ENCODE measurements at regions not wholly inside any gene's neighbourhood (a gene's known extent, or its start where the extent isn't known, plus 50 kb on each side); places are given as distances from the start of the nearest gene placed in this dataset.
"Not testable (repeated sequence)": the region's sequence is repeated elsewhere in the genome, so short reads cannot be mapped to it uniquely, and the experiment has no call there.

GRCh38 chr2:123747326-123747725, 277.8 kb upstream of the CNTNAP5 start:
- peaks cover 2 to 3% (median 3%) of the 10 kb centered on the region in 3 donors for H3K9me3 Mint-ChIP-seq
- H3K4me3 Mint-ChIP-seq, result no peak overlapping the region
- H3K27me3 Mint-ChIP-seq, result no peaks in the 10 kb centered on the region

GRCh38 chr2:123762221-123762620, 262.9 kb upstream of the CNTNAP5 start:
- no peak overlapping the region for H3K27ac Mint-ChIP-seq
- no peaks in the 10 kb centered on the region for H3K36me3 Mint-ChIP-seq

More at GRCh38 chr2:123747326-123747725, 277.8 kb upstream of the CNTNAP5 start:
- Mint-ChIP-seq H3K27ac (no peak overlapping the region), H3K36me3 (no peaks in the 10 kb centered on the region), H3K4me1 (no peaks in the 10 kb centered on the region)

GRCh38 chr2:123768233-123768632, 256.9 kb upstream of the CNTNAP5 start:
- peaks cover 0 to 1% (median 0%) of the 10 kb centered on the region in 3 donors for H3K4me1 Mint-ChIP-seq
- peaks cover 0 to 15% (median 2%) of the 10 kb centered on the region in 3 donors for H3K9me3 Mint-ChIP-seq
- no peaks in the 10 kb centered on the region for H3K36me3 Mint-ChIP-seq

More at GRCh38 chr2:123762221-123762620, 262.9 kb upstream of the CNTNAP5 start:
- peaks cover 4 to 23% (median 6%) of the 10 kb centered on the region in 3 donors for H3K9me3 Mint-ChIP-seq
- no peaks in the 10 kb centered on the region for H3K4me1 Mint-ChIP-seq
- H3K27me3 Mint-ChIP-seq, result no peaks in the 10 kb centered on the region
- H3K4me3 Mint-ChIP-seq, result no peak overlapping the region

DNA sequence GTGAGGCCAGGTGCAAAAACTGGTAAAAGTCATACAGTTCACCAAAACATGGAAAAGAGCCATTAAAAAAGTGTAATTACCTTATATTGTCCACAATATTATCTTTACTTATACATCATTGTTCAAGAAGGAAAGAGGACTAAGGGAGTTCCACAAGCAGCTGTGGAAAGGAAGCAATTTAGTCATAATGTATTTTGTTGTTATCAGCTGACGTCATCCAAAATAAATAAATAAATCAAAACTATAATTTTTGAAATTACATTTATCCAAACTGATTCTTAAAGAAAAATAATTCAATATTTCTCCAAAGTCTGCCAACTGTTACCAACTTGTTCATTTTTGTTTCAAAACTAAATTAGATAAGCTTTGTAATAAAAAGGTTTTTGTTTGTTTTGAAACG, 256.1 kb upstream of the CNTNAP5 start:
- H3K4me1 Mint-ChIP-seq, result peaks cover 0 to 1% (median 0%) of the 10 kb centered on the region in 3 donors
- H3K36me3 Mint-ChIP-seq, result no peaks in the 10 kb centered on the region
- H3K4me3 Mint-ChIP-seq, result no peak overlapping the region
- peaks cover 0 to 14% (median 2%) of the 10 kb centered on the region in 3 donors for H3K9me3 Mint-ChIP-seq
- no peak overlapping the region for H3K27ac Mint-ChIP-seq
- no peaks in the 10 kb centered on the region for H3K27me3 Mint-ChIP-seq

More at GRCh38 chr2:123768233-123768632, 256.9 kb upstream of the CNTNAP5 start:
- H3K4me3 Mint-ChIP-seq, result no peak overlapping the region
- no peak overlapping the region for H3K27ac Mint-ChIP-seq
- no peaks in the 10 kb centered on the region for H3K27me3 Mint-ChIP-seq

- Mint-ChIP-seq H3K27ac (no peak overlapping the region), H3K4me3 (no peak overlapping the region), H3K27me3 (no peaks in the 10 kb centered on the region), H3K36me3 (no peaks in the 10 kb centered on the region), H3K4me1 (peaks cover 0 to 1% (median 0%) of the 10 kb centered on the region in 3 donors), H3K9me3 (peaks cover 0 to 4% (median 2%) of the 10 kb centered on the region in 3 donors)
These were observed 253.9 kb upstream of the CNTNAP5 start for GRCh38 chr2:123770996-123771720.

DNA sequence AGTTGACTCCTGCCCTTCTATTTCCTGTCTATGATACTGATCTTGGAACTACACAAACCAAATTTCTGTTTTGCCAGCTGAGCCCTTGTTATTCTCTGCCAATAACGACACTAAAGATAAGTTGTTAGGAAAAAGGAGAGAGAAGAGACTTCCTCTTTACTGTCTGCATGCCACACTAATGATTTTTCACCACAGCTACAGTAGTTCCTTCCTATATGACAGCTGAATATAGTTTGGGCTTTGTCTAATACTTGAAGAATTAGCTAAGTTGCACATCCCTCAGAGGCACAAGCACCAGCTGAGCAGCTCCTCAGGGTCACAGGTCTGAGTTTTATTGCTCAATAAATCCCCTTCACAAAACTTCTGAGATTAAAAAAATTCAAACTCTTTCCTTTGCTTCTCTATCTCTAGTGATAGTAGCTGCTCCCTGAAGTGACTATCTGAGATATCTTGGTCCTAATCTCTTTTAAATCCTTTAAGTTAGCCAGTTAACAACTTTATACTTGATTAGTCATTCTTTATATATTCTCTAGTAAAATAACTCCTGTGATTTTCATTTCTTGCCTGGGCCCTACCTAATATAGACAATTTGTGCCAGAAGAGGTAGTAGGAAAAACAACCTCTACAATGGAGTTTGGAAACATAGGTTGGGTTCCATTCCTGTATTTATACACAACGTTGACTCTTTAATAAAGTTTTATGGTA, 253.0 kb upstream of the CNTNAP5 start:
- Mint-ChIP-seq H3K4me1 (peaks cover 0 to 1% (median 0%) of the 10 kb centered on the region in 3 donors), H3K4me3 (no peak overlapping the region), H3K9me3 (peaks cover 0 to 4% (median 0%) of the 10 kb centered on the region in 3 donors), H3K27me3 (no peaks in the 10 kb centered on the region), H3K27ac (no peak overlapping the region), H3K36me3 (no peaks in the 10 kb centered on the region)

GRCh38 chr2:123777116-123777515, 248.0 kb upstream of the CNTNAP5 start:
- H3K4me1 Mint-ChIP-seq, result no peaks in the 10 kb centered on the region
- peaks cover 4 to 12% (median 7%) of the 10 kb centered on the region in 3 donors for H3K9me3 Mint-ChIP-seq
- no peak overlapping the region for H3K4me3 Mint-ChIP-seq
- no peaks in the 10 kb centered on the region for H3K27me3 Mint-ChIP-seq
- no peak overlapping the region for H3K27ac Mint-ChIP-seq
- no peaks in the 10 kb centered on the region for H3K36me3 Mint-ChIP-seq

- Mint-ChIP-seq H3K4me1 (no peaks in the 10 kb centered on the region), H3K9me3 (peaks cover 4 to 14% (median 7%) of the 10 kb centered on the region in 3 donors), H3K36me3 (no peaks in the 10 kb centered on the region), H3K27ac (no peak overlapping the region), H3K4me3 (no peak overlapping the region), H3K27me3 (no peaks in the 10 kb centered on the region)
These were observed 241.9 kb upstream of the CNTNAP5 start for GRCh38 chr2:123783164-123783563.

GRCh38 chr2:123785332-123785731, 239.8 kb upstream of the CNTNAP5 start:
- Mint-ChIP-seq H3K4me1 (no peaks in the 10 kb centered on the region), H3K27ac (no peak overlapping the region), H3K4me3 (no peak overlapping the region), H3K27me3 (no peaks in the 10 kb centered on the region), H3K9me3 (peaks cover 0 to 10% (median 4%) of the 10 kb centered on the region in 3 donors), H3K36me3 (no peaks in the 10 kb centered on the region)

DNA sequence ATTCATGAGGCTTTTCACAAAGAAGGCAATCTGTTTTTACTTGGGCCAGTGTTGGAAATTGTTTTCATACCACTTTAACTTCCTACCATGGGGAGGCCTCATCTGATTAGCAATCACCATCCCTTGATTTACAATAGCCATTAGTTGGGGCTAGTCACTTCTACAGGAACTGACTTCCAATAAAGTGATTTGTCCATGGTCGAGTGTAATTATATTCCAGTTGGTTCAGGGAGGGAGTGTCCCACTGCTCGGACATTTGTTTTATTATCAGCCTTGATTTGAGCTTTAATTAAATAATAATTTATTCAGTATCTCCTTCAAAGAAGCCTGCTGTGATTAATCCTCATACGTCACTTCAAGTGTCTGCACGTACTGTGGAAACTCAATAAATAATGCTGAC, 233.9 kb upstream of the CNTNAP5 start:
- no peak overlapping the region for H3K4me3 Mint-ChIP-seq
- H3K4me1 Mint-ChIP-seq, result no peaks in the 10 kb centered on the region
- no peak overlapping the region for H3K27ac Mint-ChIP-seq
- peaks cover 1 to 7% (median 2%) of the 10 kb centered on the region in 3 donors for H3K9me3 Mint-ChIP-seq
- no peaks in the 10 kb centered on the region for H3K27me3 Mint-ChIP-seq
- H3K36me3 Mint-ChIP-seq, result no peaks in the 10 kb centered on the region

- H3K27me3 Mint-ChIP-seq, result no peaks in the 10 kb centered on the region
- H3K4me1 Mint-ChIP-seq, result no peaks in the 10 kb centered on the region
- H3K27ac Mint-ChIP-seq, result no peak overlapping the region
- peaks cover 2 to 3% (median 3%) of the 10 kb centered on the region in 3 donors for H3K9me3 Mint-ChIP-seq
- H3K36me3 Mint-ChIP-seq, result no peaks in the 10 kb centered on the region
- no peak overlapping the region for H3K4me3 Mint-ChIP-seq
These were observed 233.4 kb upstream of the CNTNAP5 start for GRCh38 chr2:123791684-123792083.

DNA sequence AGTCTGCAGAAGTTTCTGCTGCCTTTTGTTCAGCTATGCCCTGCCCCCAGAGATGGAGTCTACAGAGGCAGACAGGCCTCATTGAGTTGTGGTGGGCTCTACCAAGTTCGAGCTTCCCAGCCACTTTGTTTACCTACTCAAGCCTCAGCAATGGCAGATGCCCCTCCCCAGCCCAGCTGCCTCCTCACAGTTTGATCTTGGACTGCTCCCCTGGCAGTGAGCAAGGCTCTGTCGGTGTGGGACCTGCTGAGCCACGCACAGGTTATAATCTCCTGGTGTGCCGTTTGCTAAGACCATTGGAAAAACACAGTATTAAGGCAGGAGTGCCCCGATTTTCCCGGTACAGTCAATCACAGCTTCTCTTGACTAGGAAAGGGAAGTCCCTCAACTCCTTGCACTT, 221.0 kb upstream of the CNTNAP5 start:
- peaks cover 13 to 25% (median 13%) of the 10 kb centered on the region in 3 donors for H3K9me3 Mint-ChIP-seq
- H3K27me3 Mint-ChIP-seq, H3K4me3 Mint-ChIP-seq, H3K27ac Mint-ChIP-seq, H3K4me1 Mint-ChIP-seq, H3K36me3 Mint-ChIP-seq: not testable (repeated sequence)

DNA sequence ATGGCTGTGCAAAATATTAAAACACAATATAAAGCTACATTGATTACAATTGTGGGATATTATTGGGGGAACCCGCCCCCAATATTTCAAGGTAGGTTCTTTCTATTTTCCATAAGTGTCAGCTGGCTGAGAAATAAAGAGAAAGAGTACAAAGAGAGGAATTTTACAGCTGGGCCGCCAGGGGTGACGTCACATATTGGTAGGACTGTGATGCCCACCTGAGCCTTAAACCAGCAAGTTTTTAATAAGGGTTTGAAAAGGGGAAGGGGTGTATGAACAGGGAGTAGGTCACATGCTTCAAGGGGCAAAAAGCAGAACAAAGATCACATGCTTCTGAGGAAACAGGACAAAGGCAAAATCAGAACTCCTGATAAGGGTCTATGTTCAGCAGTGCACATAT, 219.3 kb upstream of the CNTNAP5 start:
- not testable (repeated sequence) for H3K27me3 Mint-ChIP-seq, H3K4me1 Mint-ChIP-seq, H3K36me3 Mint-ChIP-seq, H3K4me3 Mint-ChIP-seq
- peak overlapping the region in 1 of 3 donors; percentile 62 for H3K27ac Mint-ChIP-seq
- peaks cover 15 to 31% (median 16%) of the 10 kb centered on the region in 3 donors for H3K9me3 Mint-ChIP-seq

GRCh38 chr2:123808243-123808642, 216.8 kb upstream of the CNTNAP5 start:
- H3K27me3 Mint-ChIP-seq, result no peaks in the 10 kb centered on the region
- H3K36me3 Mint-ChIP-seq, result no peaks in the 10 kb centered on the region
- peak overlapping the region in 1 of 3 donors; percentile 82 for H3K27ac Mint-ChIP-seq
- H3K4me3 Mint-ChIP-seq, result no peak overlapping the region
- H3K9me3 Mint-ChIP-seq, result peaks cover 5 to 32% (median 9%) of the 10 kb centered on the region in 3 donors
- H3K4me1 Mint-ChIP-seq, result no peaks in the 10 kb centered on the region

DNA sequence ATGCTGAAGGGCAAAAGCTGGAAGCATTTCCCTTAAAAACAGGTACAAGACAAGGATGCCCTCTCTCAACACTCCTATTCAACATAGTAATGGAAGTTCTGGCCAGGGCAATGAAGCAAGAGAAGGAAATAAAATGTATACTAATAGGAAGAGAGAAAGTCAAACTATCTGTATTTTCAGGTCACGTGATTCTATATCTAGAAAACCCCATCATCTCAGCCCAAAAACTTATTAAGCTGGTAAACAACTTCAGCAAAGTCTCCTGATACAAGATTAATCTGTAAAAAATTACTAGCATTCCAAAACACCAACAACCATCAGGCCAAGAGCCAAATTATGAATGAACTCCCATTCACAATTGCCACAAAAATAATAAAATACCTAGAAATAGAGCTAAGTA, 213.2 kb upstream of the CNTNAP5 start:
- H3K4me1 Mint-ChIP-seq, result no peaks in the 10 kb centered on the region
- H3K27ac Mint-ChIP-seq, result no peak overlapping the region
- no peak overlapping the region for H3K4me3 Mint-ChIP-seq
- H3K9me3 Mint-ChIP-seq, result peaks cover 5 to 28% (median 10%) of the 10 kb centered on the region in 3 donors
- H3K36me3 Mint-ChIP-seq, result no peaks in the 10 kb centered on the region
- no peaks in the 10 kb centered on the region for H3K27me3 Mint-ChIP-seq
